HG03095 (cell line): ENCODE measurements at regions not wholly inside any gene's neighbourhood (a gene's known extent, or its start where the extent isn't known, plus 50 kb on each side); places are given as distances from the start of the nearest gene placed in this dataset.
"Not testable (repeated sequence)": the region's sequence is repeated elsewhere in the genome, so short reads cannot be mapped to it uniquely, and the experiment has no call there.

Experiments used
- ATAC-seq: cut with Tn5 transposase; IDR thresholded peaks from one replicate; pipeline ENCODE4 v1.9.1; 2021; ENCODE audit warnings: moderate library complexity; ENCODE audit not compliant: unreplicated experiment

DNA sequence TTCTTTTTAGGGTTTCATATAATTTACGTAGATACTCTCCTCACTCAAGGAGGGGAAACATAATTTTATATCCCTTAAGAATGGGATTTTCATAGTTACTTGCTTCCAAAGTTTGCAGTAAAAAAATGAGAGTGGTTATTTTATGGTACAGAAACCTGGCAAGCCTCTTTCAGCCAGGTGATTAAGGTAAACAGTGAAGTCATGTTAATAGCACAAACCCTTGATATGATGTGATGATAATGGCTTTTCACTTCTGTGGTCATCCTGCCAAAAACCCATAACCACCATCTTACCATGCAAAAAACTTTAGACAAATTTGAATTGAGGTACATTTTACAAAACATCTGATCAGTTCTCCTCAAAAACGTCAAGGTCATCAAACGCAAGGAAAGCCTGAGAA is 517.8 kb downstream of the SLITRK5 start:
- ATAC-seq, result no peak

DNA sequence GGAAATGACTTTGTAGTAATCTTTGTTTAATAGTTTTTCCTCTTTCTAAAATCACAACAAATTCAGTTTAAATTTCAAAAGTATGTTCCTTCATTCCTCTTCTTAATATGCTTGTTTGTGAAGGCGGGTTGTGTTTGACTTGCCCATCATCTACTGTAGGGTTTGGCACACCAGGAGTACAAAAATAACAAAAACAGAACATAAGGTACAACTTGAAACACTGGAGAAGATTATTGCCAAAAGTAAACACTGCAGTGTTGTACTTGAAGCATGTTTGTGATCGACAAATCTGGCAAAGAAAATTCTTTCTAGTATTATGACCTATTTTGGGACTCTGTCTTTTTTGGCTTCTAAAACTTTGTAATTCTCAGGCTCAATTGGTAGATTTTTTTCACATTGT is 518.6 kb downstream of the SLITRK5 start:
- no peak for ATAC-seq

DNA sequence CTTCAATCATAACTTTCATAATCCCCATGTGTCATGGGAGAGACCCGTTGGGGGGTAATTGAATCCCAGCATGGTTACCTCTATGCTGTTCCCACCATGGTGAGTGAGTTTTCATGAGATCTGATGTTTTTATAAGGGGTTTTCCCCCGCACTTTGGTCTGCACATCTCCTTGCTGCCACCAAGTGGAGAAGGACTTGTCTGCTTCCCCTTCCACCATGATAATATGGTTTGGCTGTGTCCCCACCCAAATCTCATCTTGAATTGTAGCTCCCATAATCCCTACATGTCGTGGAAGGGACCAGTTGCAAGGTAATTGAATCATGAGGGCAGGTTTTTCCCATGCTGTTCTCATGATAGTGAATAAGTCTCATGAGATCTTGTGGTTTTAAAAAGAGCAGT is 524.9 kb downstream of the SLITRK5 start:
- no peak for ATAC-seq

DNA sequence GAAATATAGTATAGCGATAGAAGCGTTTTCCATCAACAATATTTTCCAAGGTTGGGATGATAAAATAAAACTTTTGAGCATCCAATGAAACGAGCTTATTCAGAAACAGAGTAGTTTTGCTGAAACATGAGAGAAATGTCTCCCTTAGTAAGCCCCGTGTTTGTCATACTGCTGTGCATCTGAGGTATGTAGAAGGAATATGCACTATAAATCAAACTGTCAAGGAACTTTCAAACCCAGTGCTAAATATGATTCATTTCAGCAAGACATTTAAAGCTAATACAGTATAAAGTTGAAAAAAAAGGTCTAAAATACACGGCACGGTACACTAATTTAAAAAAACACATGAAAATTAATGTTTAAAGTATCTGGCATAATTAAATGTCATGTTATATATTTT is 546.2 kb downstream of the SLITRK5 start:
- no peak for ATAC-seq

- no peak for ATAC-seq
These were observed 546.7 kb downstream of the SLITRK5 start for GRCh38 chr13:88217883-88218282.

DNA sequence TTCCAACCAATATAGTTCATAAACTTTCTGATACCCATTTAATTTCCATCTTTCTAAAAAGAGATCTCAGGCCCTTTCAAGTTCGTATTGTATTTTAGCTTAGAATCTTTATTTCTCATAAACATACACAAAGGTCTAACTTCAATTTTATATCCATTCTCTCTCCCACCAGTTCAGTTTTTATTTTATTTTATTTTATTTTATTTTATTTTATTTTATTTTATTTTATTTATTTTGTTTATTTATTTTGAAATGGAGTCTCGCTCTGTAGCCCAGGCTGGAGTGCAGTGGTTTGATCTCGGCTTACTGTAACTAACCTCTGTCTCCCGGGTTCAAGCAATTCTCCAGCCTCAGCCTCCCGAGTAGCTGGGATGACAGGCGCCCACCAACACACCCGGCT is 552.8 kb downstream of the SLITRK5 start:
- ATAC-seq, result no peak

GRCh38 chr13:88235441-88235840 is 564.3 kb downstream of the SLITRK5 start:
- ATAC-seq, result no peak

DNA sequence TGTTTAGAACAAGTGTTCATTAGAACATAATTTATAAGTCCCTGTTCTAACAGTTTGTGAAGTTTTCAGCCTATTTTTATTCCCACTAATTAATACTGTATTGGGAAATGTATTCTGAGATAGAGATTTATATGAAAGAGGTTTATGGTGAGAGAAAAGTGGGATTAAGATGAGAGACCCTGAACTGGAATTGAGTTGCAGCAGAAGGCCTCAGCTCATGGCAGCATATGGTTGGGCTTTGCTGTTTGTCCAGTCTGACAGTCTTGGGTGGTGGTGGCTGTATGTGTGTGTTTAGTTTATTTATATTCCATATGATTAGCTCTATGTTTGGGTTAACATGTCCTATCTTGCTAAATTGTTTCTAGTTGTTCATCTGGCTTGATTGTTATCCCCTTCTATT is 575.1 kb downstream of the SLITRK5 start:
- ATAC-seq, result no peak

DNA sequence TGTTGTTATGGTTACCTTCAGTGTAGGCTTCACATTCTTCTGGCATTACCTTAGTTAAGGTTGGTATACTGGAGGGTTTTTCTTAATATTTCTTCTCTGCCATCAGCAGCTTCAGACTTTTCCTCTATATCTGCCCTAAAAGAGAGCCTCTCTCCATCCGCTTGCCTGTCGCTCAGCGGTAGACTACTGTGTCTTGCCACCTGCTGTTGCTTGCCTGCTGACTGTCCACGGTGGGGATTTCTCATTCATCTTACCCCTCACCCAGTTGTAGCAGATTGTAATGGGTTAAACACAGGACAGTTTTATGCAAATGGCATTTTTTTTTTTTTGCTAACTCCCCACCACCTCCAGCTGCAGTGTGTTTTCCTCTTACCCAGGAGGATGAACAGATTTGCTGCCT is 577.2 kb downstream of the SLITRK5 start:
- no peak for ATAC-seq

DNA sequence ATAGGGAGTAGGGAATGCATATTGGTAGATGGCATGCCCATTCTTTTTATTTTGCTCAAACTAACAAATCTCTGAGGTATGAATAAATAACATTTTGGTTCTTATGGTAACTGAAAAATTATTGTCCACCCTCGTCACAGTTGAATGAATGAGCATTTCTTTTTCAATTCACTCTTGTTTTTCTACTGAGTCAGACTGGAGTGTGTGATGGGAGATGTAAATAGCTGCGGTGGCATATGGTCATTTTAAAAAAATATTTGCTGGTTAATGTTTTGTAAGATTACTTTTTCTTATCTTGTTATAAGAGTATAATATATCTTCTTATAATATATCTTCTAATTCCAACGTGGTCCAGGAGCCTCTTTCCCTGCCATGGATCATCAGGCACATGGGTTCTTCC is 586.5 kb downstream of the SLITRK5 start:
- ATAC-seq, result no peak

DNA sequence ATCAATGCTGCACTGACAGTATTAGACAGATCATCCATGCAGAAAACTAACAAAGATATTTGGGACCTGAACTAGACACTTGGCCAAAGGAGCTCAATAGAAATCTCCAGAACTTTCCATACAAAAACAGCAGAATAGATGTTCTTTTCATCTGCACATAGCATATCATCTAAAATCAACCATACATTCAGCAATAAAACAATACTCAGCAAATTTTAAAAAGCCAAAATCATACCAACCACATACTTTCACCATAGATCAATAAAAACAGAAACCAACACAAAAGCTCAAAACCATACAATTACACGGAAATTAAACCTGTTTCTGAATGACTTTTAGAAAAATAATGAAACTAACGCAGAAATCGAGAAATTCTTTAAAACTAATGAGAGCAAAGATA is 592.6 kb downstream of the SLITRK5 start:
- no peak for ATAC-seq

DNA sequence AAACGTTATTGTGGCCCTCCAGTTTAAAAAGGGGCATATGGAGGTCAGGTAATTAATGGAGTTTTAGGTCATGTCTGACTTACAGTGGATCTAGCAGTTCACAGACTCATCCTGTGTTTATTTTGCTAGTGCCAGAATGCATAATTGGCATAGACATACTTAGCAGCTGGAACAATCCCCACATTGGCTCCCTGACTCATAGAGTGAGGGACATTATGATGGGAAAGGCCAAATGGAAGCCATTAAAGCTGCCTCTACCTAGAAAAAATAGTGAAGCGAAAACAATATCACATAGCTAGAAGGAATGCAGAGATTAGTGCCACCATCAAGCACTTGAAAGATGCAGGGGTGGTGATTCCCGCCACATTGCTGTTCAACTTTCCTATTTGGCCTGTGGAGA is 610.7 kb downstream of the SLITRK5 start:
- no peak for ATAC-seq

GRCh38 chr13:88285329-88285728 is 614.2 kb downstream of the SLITRK5 start:
- ATAC-seq, result no peak

- ATAC-seq, result no peak
These were observed 617.2 kb downstream of the SLITRK5 start for GRCh38 chr13:88288326-88288725.

GRCh38 chr13:88291731-88292130 is 620.6 kb downstream of the SLITRK5 start:
- ATAC-seq, result not testable (repeated sequence)

DNA sequence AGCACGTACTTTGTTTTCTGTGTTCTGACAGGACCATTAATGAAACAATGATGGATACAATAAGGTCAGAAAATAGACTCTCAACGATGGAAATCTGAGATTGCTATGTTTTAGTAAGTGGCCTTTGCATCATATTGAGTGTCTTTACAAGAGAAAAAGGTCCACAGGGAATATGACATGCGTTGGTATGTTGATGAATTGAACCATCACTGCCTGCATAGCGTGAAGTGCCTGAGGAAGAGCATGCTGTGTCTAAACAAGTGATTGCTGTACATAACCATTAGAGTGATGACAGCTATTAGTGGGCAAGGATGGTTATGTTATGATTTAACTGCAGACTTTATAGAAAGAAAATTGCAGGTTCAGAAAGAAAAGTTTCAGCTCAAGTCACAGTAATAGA is 623.2 kb downstream of the SLITRK5 start:
- ATAC-seq, result no peak

DNA sequence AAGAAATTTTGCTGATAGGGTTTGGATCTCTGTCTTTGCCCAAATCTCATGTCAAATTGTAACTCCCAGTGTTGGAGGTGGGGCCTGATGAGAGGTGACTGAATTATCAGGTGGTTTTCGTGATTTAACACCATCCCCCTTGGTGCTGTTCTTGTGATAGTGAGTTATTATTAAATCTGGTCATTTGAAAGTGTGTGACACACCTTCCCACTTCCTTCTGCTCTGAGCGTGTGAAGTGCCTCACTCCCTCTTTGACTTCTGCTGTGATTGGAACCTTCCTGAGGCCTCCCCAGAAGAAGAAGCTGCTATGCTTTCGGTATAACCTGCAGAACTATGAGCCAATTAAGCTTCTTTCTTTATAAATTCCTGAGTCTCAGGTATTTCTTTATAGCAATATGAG is 632.0 kb downstream of the SLITRK5 start:
- ATAC-seq, result no peak

DNA sequence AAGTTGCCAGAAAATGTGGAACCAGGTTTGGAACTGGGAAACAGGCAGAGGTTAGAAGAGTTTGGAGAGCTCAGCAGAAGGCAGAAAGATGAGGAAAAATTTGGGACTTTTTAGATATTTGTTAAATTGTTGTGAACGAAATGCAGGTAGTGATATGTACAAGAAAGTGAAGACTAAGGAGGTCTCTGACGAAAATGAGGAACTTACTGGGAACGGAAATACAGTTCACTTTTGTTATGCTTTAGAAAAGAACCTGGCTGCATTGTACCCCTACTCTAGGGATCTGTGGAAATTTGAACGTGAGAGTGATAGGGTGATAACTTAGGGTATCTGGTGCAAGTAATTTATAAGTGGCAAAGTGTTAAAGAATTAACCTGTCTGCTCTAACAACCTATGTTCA is 632.4 kb downstream of the SLITRK5 start:
- ATAC-seq, result no peak

DNA sequence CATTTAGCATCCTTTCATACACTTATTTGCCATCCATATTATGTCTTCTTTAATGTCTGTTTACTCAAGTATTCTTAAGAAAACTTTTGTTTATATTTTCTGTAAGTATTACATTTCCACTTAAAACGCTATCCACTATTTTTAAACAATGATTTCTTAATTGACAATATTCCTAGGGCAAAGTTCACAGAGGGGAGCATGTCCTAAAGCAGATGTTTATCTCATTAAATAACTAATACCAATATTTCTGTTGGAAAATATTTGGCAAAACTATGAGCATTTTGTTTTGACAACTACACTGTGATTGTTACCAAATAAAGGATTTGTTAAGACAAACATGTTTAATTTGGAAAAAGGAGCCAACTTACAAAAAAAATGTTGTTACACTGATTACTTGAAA is 643.3 kb downstream of the SLITRK5 start:
- ATAC-seq, result no peak

DNA sequence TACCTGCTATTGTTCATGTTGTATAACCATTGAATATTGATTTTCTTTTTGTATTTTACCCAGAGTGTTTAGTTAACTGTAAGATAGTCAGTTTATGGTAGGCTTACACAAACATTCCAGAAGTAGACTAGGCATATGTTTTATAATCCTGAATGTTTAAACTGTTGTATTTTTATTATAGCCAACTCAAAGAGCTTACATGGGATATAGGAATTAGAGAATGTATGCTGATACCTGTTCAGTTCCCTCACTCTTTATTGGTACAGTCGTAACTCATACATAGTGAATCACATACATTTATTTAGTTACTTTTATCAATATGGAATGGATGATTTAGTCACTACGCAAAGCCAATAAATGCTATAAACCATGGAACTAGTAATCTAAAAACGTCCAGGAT is 657.9 kb downstream of the SLITRK5 start:
- ATAC-seq, result no peak

- no peak for ATAC-seq
These were observed 668.1 kb downstream of the SLITRK5 start for GRCh38 chr13:88339271-88339741.

DNA sequence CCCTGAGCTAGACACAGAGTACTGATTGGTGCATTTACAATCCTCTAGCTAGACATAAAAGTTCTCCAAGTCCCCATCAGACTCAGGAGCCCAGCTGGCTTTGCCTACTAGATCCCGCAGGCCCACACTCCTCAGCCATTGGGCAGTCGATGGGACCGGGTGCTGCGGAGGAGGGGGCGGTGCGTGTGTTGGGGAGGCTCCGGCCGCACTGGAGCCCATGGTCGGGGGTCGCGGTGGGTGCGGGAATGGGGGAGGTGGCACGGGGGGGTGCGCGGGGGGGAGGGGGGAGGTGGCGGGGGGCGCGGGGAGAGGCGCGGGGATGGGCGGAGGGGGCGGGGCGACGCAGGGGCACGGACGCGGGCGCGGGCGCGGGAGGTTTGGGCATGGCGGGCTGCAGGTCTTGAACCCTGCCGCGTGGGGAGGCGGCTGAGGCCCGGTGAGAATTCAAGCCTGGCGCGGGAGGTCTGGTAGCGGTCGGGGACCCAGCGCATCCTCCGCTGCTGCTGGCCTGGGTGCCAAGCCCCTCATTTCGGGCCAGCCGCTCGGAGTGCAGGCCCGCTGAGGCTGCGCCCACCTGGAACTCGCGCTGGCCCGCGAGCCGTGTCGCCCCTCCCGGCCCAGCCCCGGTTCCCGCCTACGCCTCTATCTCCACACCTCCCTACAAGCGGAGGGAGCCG is 674.1 kb downstream of the SLITRK5 start:
- no peak for ATAC-seq

DNA sequence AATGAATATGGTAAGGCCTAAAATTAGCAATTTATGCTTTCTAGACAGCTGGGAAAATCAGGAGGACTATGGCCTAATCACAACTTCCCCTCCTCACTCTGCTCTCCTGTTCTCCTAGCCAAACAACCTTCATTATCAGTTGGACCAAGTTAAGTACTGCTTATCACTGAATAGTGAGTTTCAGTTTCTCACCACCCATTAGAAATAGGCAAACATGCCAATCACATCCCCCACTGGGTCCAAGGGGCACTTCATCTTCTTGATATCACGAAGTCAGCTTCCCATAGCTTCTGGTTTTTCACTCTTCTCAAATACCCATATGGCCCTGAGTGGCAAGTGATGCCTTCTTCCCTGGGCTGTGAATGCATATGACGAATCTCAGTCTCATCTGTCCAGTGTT is 689.6 kb downstream of the SLITRK5 start:
- no peak for ATAC-seq
